Small intestine (tissue), 7 donors: ENCODE measurements at regions not wholly inside any gene's neighbourhood (a gene's known extent, or its start where the extent isn't known, plus 50 kb on each side); places are given as distances from the start of the nearest gene placed in this dataset.

Experiments used
- DNase-seq, 2 donors: peaks; one replicate each; pipeline versions ENCODE4 v3.0.0 to v3.0.0-alpha.2; 2013
- FAIRE-seq: peaks from 2 replicates; lab custom pipeline; 2012; peaks lifted over from hg19 to GRCh38; lab: Jason Lieb, UNC
- H3K27ac ChIP-seq, 3 donors: one replicate each; pipeline ENCODE4 v1.5.1; 2013; ENCODE audit warnings: low read length in 2 of 3, mild to moderate bottlenecking in 2 of 3, control low read depth in 1 of 3, inconsistent platforms in 1 of 3, low read depth in 1 of 3, moderate library complexity in 1 of 3
- H3K27me3 ChIP-seq, 3 donors: one replicate each; pipeline ENCODE4 v1.6.1; 2013; ENCODE audit warnings: low read length in 3 of 3, inconsistent platforms in 1 of 3; ENCODE audit not compliant: control insufficient read depth in 3 of 3, insufficient read depth in 3 of 3
- H3K36me3 ChIP-seq, 3 donors: one replicate each; pipeline ENCODE4 v1.6.1; 2013; ENCODE audit warnings: low read length in 3 of 3, inconsistent platforms in 1 of 3, low read depth in 1 of 3, mild to moderate bottlenecking in 1 of 3, moderate library complexity in 1 of 3; ENCODE audit not compliant: control insufficient read depth in 3 of 3, insufficient read depth in 2 of 3
- H3K4me1 ChIP-seq, 3 donors: one replicate each; pipeline ENCODE4 v1.6.1; 2013; ENCODE audit warnings: low read length in 2 of 3, inconsistent platforms in 1 of 3, low read depth in 1 of 3, mild to moderate bottlenecking in 1 of 3, moderate library complexity in 1 of 3; ENCODE audit not compliant: control insufficient read depth in 3 of 3, insufficient read depth in 2 of 3
- H3K4me3 ChIP-seq, 3 donors: one replicate each; pipeline ENCODE4 v1.5.1; 2013; ENCODE audit warnings: low read length in 3 of 3, control low read depth in 1 of 3, inconsistent platforms in 1 of 3, low read depth in 1 of 3, mild to moderate bottlenecking in 1 of 3, moderate library complexity in 1 of 3
- H3K9me3 ChIP-seq, 2 donors: one replicate each; pipeline ENCODE4 v1.6.1; 2013; ENCODE audit warnings: low read depth in 1 of 2, low read length in 1 of 2; ENCODE audit not compliant: control insufficient read depth in 2 of 2, insufficient read depth in 1 of 2
- WGBS, 3 donors: extraction: QIAGEN DNeasy Blood & Tissue Kit; methylation state at CpG; one replicate each; pipeline ENCODE4 v1.1.7; 2013; 5-methylcytosine and 5-hydroxymethylcytosine counted together
- donor health status: healthy with polysubstance abuse.
- donor health status: control.
- donor health status: control.
- donor health status: Bipolar disorder and iron deficiency.
- donor health status: healthy.

GRCh38 chr3:103055021-103055520 is 620.3 kb downstream of the ZPLD1 start:
- FAIRE-seq: no peak
- Histone ChIP-seq H3K4me1 (peaks cover 2 to 53% (median 9%) of the 10 kb centered on the region in 3 donors), H3K27ac (no peak overlapping the region), H3K36me3 (no peaks in the 10 kb centered on the region), H3K27me3 (no peaks in the 10 kb centered on the region), H3K9me3 (no peaks in the 10 kb centered on the region), H3K4me3 (no peak overlapping the region)
- DNase-seq: no peak
- 28 to 50% (median 41%) methylated on average over 2 of the region's 2 CpGs for WGBS, 3 donors

- no peak for FAIRE-seq
- Histone ChIP-seq H3K36me3 (no peaks in the 10 kb centered on the region), H3K27ac (peak overlapping the region in 2 of 3 donors; percentile 64 to 91), H3K9me3 (no peaks in the 10 kb centered on the region), H3K27me3 (no peaks in the 10 kb centered on the region), H3K4me1 (peaks cover 2 to 56% (median 9%) of the 10 kb centered on the region in 3 donors), H3K4me3 (no peak overlapping the region)
- peak; percentile 78 to 82 for DNase-seq
- 13 to 53% (median 28%) methylated on average over 3 of the region's 3 CpGs for WGBS, 3 donors
These were observed 621.7 kb downstream of the ZPLD1 start for GRCh38 chr3:103056542-103056941.

- 25 to 55% (median 41%) methylated on average over 6 of the region's 6 CpGs for WGBS, 3 donors
- Histone ChIP-seq H3K36me3 (no peaks in the 10 kb centered on the region), H3K27ac (peak overlapping the region in 2 of 3 donors; percentile 64 to 91), H3K27me3 (no peaks in the 10 kb centered on the region), H3K4me3 (no peak overlapping the region), H3K9me3 (no peaks in the 10 kb centered on the region), H3K4me1 (peaks cover 2 to 55% (median 9%) of the 10 kb centered on the region in 3 donors)
- FAIRE-seq: no peak
- DNase-seq: no peak
These were observed 622.2 kb downstream of the ZPLD1 start for GRCh38 chr3:103057003-103057402.

GRCh38 chr3:103057487-103057886 is 622.7 kb downstream of the ZPLD1 start:
- peaks cover 2 to 50% (median 9%) of the 10 kb centered on the region in 3 donors for H3K4me1 ChIP-seq
- H3K27me3 ChIP-seq: no peaks in the 10 kb centered on the region
- H3K9me3 ChIP-seq: no peaks in the 10 kb centered on the region
- no peaks in the 10 kb centered on the region for H3K36me3 ChIP-seq
- H3K4me3 ChIP-seq: no peak overlapping the region
- no peak for FAIRE-seq
- peak overlapping the region in 1 of 3 donors; percentile 91 for H3K27ac ChIP-seq
- DNase-seq: no peak

- 40 to 56% (median 42%) methylated on average over 2 of the region's 2 CpGs for WGBS, 3 donors
- peak; percentile 49 to 85 for DNase-seq
- no peak overlapping the region for H3K4me3 ChIP-seq
- H3K9me3 ChIP-seq: no peaks in the 10 kb centered on the region
- peak overlapping the region in 1 of 3 donors; percentile 18 for H3K27ac ChIP-seq
- no peak for FAIRE-seq
- H3K36me3 ChIP-seq: no peaks in the 10 kb centered on the region
- peaks cover 0 to 42% (median 5%) of the 10 kb centered on the region in 3 donors for H3K4me1 ChIP-seq
- H3K27me3 ChIP-seq: no peaks in the 10 kb centered on the region
These were observed 624.6 kb downstream of the ZPLD1 start for GRCh38 chr3:103059432-103059831.

- no peak for DNase-seq
- Histone ChIP-seq H3K27me3 (no peaks in the 10 kb centered on the region), H3K9me3 (no peaks in the 10 kb centered on the region), H3K36me3 (no peaks in the 10 kb centered on the region), H3K4me1 (peaks cover 0 to 36% (median 5%) of the 10 kb centered on the region in 3 donors), H3K4me3 (no peak overlapping the region), H3K27ac (no peak overlapping the region)
- 84 to 90% (median 90%) methylated on average over 3 of the region's 3 CpGs for WGBS, 3 donors
- no peak for FAIRE-seq
These were observed 625.4 kb downstream of the ZPLD1 start for GRCh38 chr3:103060242-103060641.

GRCh38 chr3:103067963-103068362 is 633.1 kb downstream of the ZPLD1 start:
- Histone ChIP-seq H3K36me3 (no peaks in the 10 kb centered on the region), H3K27me3 (no peaks in the 10 kb centered on the region), H3K4me3 (no peak overlapping the region), H3K4me1 (no peaks in the 10 kb centered on the region), H3K27ac (no peak overlapping the region), H3K9me3 (no peaks in the 10 kb centered on the region)
- no peak for DNase-seq
- 85 to 91% (median 90%) methylated on average over 2 of the region's 2 CpGs for WGBS, 3 donors
- no peak for FAIRE-seq

GRCh38 chr3:103075282-103075681 is 640.5 kb downstream of the ZPLD1 start:
- no peaks in the 10 kb centered on the region for H3K36me3 ChIP-seq
- H3K27ac ChIP-seq: no peak overlapping the region
- no peaks in the 10 kb centered on the region for H3K27me3 ChIP-seq
- H3K4me1 ChIP-seq: peaks cover 0 to 8% (median 0%) of the 10 kb centered on the region in 3 donors
- DNase-seq (no peak), FAIRE-seq (no peak)
- 79 to 94% (median 88%) methylated on average over 2 of the region's 2 CpGs for WGBS, 3 donors
- no peak overlapping the region for H3K4me3 ChIP-seq
- no peaks in the 10 kb centered on the region for H3K9me3 ChIP-seq

- Histone ChIP-seq H3K9me3 (no peaks in the 10 kb centered on the region), H3K27ac (peak overlapping the region in 2 of 3 donors; percentile 44 to 60), H3K36me3 (no peaks in the 10 kb centered on the region), H3K27me3 (no peaks in the 10 kb centered on the region), H3K4me1 (peaks cover 0 to 8% (median 0%) of the 10 kb centered on the region in 3 donors), H3K4me3 (no peak overlapping the region)
- WGBS, 3 donors: 7 to 53% (median 28%) methylated on average over 3 of the region's 3 CpGs
- FAIRE-seq (no peak), DNase-seq (peak; percentile 56 to 69)
These were observed 643.1 kb downstream of the ZPLD1 start for GRCh38 chr3:103077910-103078309.
